HEK293 (cell line): ENCODE measurements at regions not wholly inside any gene's neighbourhood (a gene's known extent, or its start where the extent isn't known, plus 50 kb on each side); places are given as distances from the start of the nearest gene placed in this dataset.

Source experiments
- CTCF ChIP-seq: fragments of 450-650 bp; formaldehyde crosslinking; IDR thresholded peaks from 2 replicates; pipeline ENCODE4 v1.5.1; 2016; ENCODE audit warnings: missing biosample characterization, missing genetic modification characterization
- YY1 ChIP-seq: fragments of 450-650 bp; formaldehyde crosslinking; IDR thresholded peaks from 2 replicates; pipeline ENCODE4 v1.5.1; 2018; ENCODE audit warnings: missing biosample characterization, missing genetic modification characterization
- ZFP3 ChIP-seq: fragments of 450-650 bp; formaldehyde crosslinking; IDR thresholded peaks from 2 replicates; pipeline ENCODE4 v1.5.1; 2016; ENCODE audit warnings: low read depth, missing biosample characterization, missing genetic modification characterization
- ZIC2 ChIP-seq: fragments of 450-650 bp; formaldehyde crosslinking; IDR thresholded peaks from 2 replicates; pipeline ENCODE4 v1.5.1; 2016; ENCODE audit warnings: missing biosample characterization, missing genetic modification characterization
- ZNF10 ChIP-seq: fragments of 450-650 bp; formaldehyde crosslinking; IDR thresholded peaks from 2 replicates; pipeline ENCODE4 v1.5.1; 2017; ENCODE audit warnings: missing biosample characterization, missing genetic modification characterization
- ZNF548 ChIP-seq: fragments of 450-650 bp; formaldehyde crosslinking; IDR thresholded peaks from 2 replicates; pipeline ENCODE4 v1.5.1; 2016; ENCODE audit warnings: missing biosample characterization, missing genetic modification characterization
- ZNF626 ChIP-seq: fragments of 450-650 bp; sonication (Bioruptor Pico); formaldehyde crosslinking; IDR thresholded peaks from 2 replicates; pipeline ENCODE4 v1.5.1; 2018; ENCODE audit warnings: missing biosample characterization, missing genetic modification characterization, inconsistent platforms
- ZNF76 ChIP-seq: fragments of 450-650 bp; formaldehyde crosslinking; IDR thresholded peaks from 2 replicates; pipeline ENCODE4; 2016; ENCODE audit warnings: low read depth, missing biosample characterization, missing genetic modification characterization, borderline replicate concordance

- TF ChIP-seq YY1 (tag by site-specific recombination) = no peak
- no peak for TF ChIP-seq ZNF626 (tag by site-specific recombination)
- TF ChIP-seq CTCF (tag by site-specific recombination) = no peak
- TF ChIP-seq ZFP3 (tag by site-specific recombination) = no peak
- TF ChIP-seq ZNF76 (tag by site-specific recombination) = no peak
- no peak for TF ChIP-seq ZNF10
- TF ChIP-seq ZIC2 (tag by site-specific recombination) = no peak
- no peak for TF ChIP-seq ZNF548 (tag by site-specific recombination)
Observed at GRCh38 chr17:68710035-68710780, 109.0 kb upstream of the FAM20A start.
